Mesodermal cell (in vitro differentiated cells): ENCODE measurements at regions not wholly inside any gene's neighbourhood (a gene's known extent, or its start where the extent isn't known, plus 50 kb on each side); places are given as distances from the start of the nearest gene placed in this dataset.

ENCODE experiments used
- H3K27ac ChIP-seq: 2 replicates; pipeline ENCODE4 v1.7.0; 2013; ENCODE audit warnings: mild to moderate bottlenecking, low read depth, low read length, moderate library complexity; ENCODE audit not compliant: severe bottlenecking
- H3K36me3 ChIP-seq: 2 replicates; pipeline ENCODE4 v1.7.1; 2013; ENCODE audit warnings: mild to moderate bottlenecking, low read length, moderate library complexity; ENCODE audit not compliant: control insufficient read depth, insufficient read depth
- H3K4me1 ChIP-seq: one replicate; pipeline ENCODE4 v1.7.1; 2013; ENCODE audit warnings: mild to moderate bottlenecking, low read length; ENCODE audit not compliant: insufficient read depth, control insufficient read depth, poor library complexity, severe bottlenecking
- H3K4me3 ChIP-seq: 2 replicates; pipeline ENCODE4 v1.7.0; 2013; ENCODE audit warnings: low read length, control low read depth, mild to moderate bottlenecking; ENCODE audit not compliant: insufficient read depth, poor library complexity, severe bottlenecking; ENCODE audit errors: extremely low read depth
- H3K9me3 ChIP-seq: 2 replicates; pipeline ENCODE4 v1.7.1; 2013; ENCODE audit warnings: mild to moderate bottlenecking, low read length, moderate library complexity; ENCODE audit not compliant: control insufficient read depth
- WGBS, 2 experiments: methylation state at CpG; one replicate each; pipeline ENCODE4 v1.1.5; 2013; ENCODE audit warnings: missing lambda C conversion rate in 2 of 2; ENCODE audit not compliant: insufficient coverage in 2 of 2; 5-methylcytosine and 5-hydroxymethylcytosine counted together

GRCh38 chr10:84783909-84784308 is 455.5 kb downstream of the CCSER2 start:
- Histone ChIP-seq H3K27ac (no peak overlapping the region), H3K4me3 (no peak overlapping the region), H3K9me3 (no peaks in the 10 kb centered on the region), H3K4me1 (no peaks in the 10 kb centered on the region), H3K36me3 (no peaks in the 10 kb centered on the region)

GRCh38 chr10:84784749-84785148 is 456.4 kb downstream of the CCSER2 start:
- Histone ChIP-seq H3K4me3 (no peak overlapping the region), H3K27ac (no peak overlapping the region), H3K9me3 (no peaks in the 10 kb centered on the region), H3K4me1 (no peaks in the 10 kb centered on the region), H3K36me3 (no peaks in the 10 kb centered on the region)

- no peaks in the 10 kb centered on the region for H3K4me1 ChIP-seq
- 71% methylated on average over 1 of the region's 2 CpGs; no CpG with 5 or more reads in 1 of the 2 experiments for WGBS, 2 experiments
- H3K27ac ChIP-seq = no peak overlapping the region
- no peaks in the 10 kb centered on the region for H3K9me3 ChIP-seq
- no peaks in the 10 kb centered on the region for H3K36me3 ChIP-seq
- H3K4me3 ChIP-seq = no peak overlapping the region
These were observed 460.6 kb downstream of the CCSER2 start for GRCh38 chr10:84789026-84789425.

GRCh38 chr10:84798312-84798711 is 469.9 kb downstream of the CCSER2 start:
- H3K4me3 ChIP-seq = no peak overlapping the region
- 83 to 90% methylated on average over 3 to 4 of the region's 5 CpGs for WGBS, 2 experiments
- no peaks in the 10 kb centered on the region for H3K9me3 ChIP-seq
- no peaks in the 10 kb centered on the region for H3K36me3 ChIP-seq
- no peak overlapping the region for H3K27ac ChIP-seq
- peaks cover 10% of the 10 kb centered on the region for H3K4me1 ChIP-seq

GRCh38 chr10:84801156-84801555 is 472.8 kb downstream of the CCSER2 start:
- H3K4me3 ChIP-seq = no peak overlapping the region
- WGBS, 2 experiments = no CpG with 5 or more reads among the region's 2 CpGs
- H3K36me3 ChIP-seq = no peaks in the 10 kb centered on the region
- H3K9me3 ChIP-seq = no peaks in the 10 kb centered on the region
- no peak overlapping the region for H3K27ac ChIP-seq
- H3K4me1 ChIP-seq = peaks cover 10% of the 10 kb centered on the region

- H3K27ac ChIP-seq = no peak overlapping the region
- H3K4me1 ChIP-seq = peaks cover 9% of the 10 kb centered on the region
- H3K9me3 ChIP-seq = peaks cover 5% of the 10 kb centered on the region
- H3K4me3 ChIP-seq = no peak overlapping the region
- no peaks in the 10 kb centered on the region for H3K36me3 ChIP-seq
- 94 to 100% methylated on average over 1 to 2 of the region's 3 CpGs for WGBS, 2 experiments
These were observed 473.5 kb downstream of the CCSER2 start for GRCh38 chr10:84801916-84802315.

- Histone ChIP-seq H3K27ac (no peak overlapping the region), H3K9me3 (peaks cover 5% of the 10 kb centered on the region), H3K4me1 (peaks cover 6% of the 10 kb centered on the region), H3K36me3 (no peaks in the 10 kb centered on the region), H3K4me3 (no peak overlapping the region)
- WGBS, 2 experiments = 63 to 64% methylated on average over 2 of the region's 2 CpGs
These were observed 476.8 kb downstream of the CCSER2 start for GRCh38 chr10:84805149-84805548.

GRCh38 chr10:84811113-84811512 is 482.7 kb downstream of the CCSER2 start:
- Histone ChIP-seq H3K4me3 (no peak overlapping the region), H3K4me1 (no peaks in the 10 kb centered on the region), H3K9me3 (peaks cover 5% of the 10 kb centered on the region), H3K27ac (no peak overlapping the region), H3K36me3 (no peaks in the 10 kb centered on the region)
- 58 to 80% methylated on average over 2 to 3 of the region's 5 CpGs for WGBS, 2 experiments

DNA sequence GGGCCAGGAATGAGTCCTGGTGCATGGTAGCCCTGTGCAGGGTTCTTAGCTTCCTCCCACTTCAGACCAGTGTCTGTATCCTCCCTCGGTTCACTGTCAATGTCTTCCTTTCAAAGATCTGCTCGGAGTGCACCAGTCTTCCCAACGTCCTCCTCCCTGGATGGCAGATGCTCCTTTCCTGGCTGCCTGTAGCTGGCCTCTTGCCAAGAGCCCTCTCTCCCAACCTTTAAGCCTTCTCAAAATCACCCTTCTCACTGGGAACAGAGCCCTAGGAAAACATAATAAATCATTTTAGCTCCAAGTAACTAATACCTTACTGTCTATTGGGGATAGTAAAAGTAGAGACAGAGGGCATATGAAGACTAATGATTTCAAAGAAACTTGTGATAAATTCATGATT is 490.6 kb downstream of the CCSER2 start:
- Histone ChIP-seq H3K36me3 (no peaks in the 10 kb centered on the region), H3K9me3 (no peaks in the 10 kb centered on the region)
- WGBS, 2 experiments = 57 to 86% methylated on average over 1 to 3 of the region's 3 CpGs

GRCh38 chr10:84820120-84820519 is 491.7 kb downstream of the CCSER2 start:
- H3K27ac ChIP-seq = no peak overlapping the region
- no peak overlapping the region for H3K4me3 ChIP-seq
- no peaks in the 10 kb centered on the region for H3K9me3 ChIP-seq
- no CpG with 5 or more reads among the region's 3 CpGs for WGBS, 2 experiments
- H3K36me3 ChIP-seq = no peaks in the 10 kb centered on the region
- H3K4me1 ChIP-seq = peaks cover 7% of the 10 kb centered on the region

More for the DNA sequence above, 490.6 kb downstream of the CCSER2 start:
- Histone ChIP-seq H3K27ac (no peak overlapping the region), H3K4me3 (no peak overlapping the region), H3K4me1 (peaks cover 3% of the 10 kb centered on the region)

DNA sequence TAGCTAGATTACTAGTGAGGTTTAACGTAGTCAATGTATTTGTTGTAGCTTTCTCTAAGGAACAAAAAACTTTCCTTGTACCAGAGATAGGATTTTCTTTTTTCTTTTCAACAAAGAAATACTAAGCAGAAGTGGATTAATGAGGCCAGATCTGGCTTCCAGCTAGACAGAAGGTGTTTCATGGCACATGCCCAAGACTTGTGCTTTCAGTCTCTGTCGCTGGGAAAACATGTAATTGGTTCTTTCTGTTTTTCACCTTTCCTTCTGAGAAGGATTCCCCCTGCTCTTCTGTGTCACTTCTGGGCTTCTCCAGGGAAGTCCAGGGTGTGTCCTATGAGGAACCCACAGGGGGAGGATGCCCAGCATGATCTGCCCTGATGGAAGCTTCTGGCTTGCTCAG is 492.2 kb downstream of the CCSER2 start:
- Histone ChIP-seq H3K36me3 (no peaks in the 10 kb centered on the region), H3K27ac (no peak overlapping the region), H3K4me3 (no peak overlapping the region), H3K4me1 (peaks cover 7% of the 10 kb centered on the region), H3K9me3 (no peaks in the 10 kb centered on the region)
- WGBS, 2 experiments = 86 to 100% methylated on average over 1 of the region's 2 CpGs
